H54 (cell line): ENCODE measurements at regions not wholly inside any gene's neighbourhood (a gene's known extent, or its start where the extent isn't known, plus 50 kb on each side); places are given as distances from the start of the nearest gene placed in this dataset.

Experiments used
- DNase-seq: peaks from one replicate; pipeline ENCODE4 v3.0.0; 2011; ENCODE audit warnings: low spot score, mixed read lengths; ENCODE audit not compliant: insufficient read length
- FAIRE-seq: peaks from 3 replicates; lab custom pipeline; 2011; peaks lifted over from hg19 to GRCh38; lab: Jason Lieb, UNC
- POLR2A ChIP-seq: IDR thresholded peaks from 2 replicates; pipeline ENCODE4 v1.6.1; 2011; ENCODE audit warnings: low read depth, mild to moderate bottlenecking, low read length

DNA sequence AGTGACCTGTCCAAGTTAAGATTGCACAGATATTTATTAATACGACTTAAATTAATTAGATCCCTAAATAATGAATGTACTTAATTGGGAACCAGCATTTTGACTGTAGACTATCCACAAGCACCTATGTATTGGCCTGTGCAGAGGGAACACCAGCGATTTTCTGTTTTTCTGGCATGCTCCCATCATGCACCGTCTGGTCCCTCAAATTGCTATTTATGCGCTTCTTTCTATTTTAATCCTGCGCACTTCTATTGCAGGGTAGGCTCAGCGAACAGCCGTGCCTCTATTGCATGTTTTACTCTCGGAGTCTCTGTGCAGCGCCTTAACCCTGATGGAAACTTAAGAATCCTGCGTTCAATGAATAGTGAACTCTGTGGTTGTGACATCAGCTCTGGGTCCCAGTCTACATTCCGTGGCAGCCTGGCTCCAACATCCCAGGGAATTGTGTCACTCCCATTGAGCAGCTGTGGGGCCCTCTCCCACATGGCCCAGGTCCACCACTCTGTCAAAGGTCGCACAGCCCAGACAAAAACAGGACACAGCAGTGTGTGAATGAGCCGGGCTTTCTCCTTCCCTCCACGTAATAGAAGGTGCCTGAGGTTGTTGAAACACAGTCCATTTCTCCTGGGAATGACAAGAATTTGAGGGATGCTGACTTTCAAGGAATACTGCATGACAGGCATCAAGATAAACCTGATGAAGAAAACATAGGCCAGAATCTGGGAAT, 239.7 kb upstream of the KLF6 start:
- TF ChIP-seq POLR2A = no peak
- no peak for DNase-seq
- no peak for FAIRE-seq

DNA sequence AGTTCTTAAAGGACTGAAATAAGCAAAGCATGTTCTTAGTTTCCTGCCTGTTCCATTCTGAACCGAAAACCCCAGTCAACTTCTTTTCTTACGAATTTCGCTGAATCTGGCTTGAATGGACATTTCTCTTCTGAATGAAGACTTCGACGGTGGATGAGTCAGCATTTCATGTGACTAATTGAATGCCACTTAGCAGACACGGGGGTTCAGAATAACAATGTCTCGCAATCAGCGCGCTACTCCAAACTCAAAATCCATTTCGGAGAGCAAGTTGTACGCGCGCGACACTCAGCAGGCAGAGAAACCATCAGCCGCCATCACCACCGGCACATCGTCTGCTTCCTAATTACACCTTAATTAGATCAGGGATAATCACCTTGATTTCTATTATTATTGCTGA, 239.0 kb upstream of the KLF6 start:
- FAIRE-seq = no peak
- no peak for TF ChIP-seq POLR2A
- no peak for DNase-seq

DNA sequence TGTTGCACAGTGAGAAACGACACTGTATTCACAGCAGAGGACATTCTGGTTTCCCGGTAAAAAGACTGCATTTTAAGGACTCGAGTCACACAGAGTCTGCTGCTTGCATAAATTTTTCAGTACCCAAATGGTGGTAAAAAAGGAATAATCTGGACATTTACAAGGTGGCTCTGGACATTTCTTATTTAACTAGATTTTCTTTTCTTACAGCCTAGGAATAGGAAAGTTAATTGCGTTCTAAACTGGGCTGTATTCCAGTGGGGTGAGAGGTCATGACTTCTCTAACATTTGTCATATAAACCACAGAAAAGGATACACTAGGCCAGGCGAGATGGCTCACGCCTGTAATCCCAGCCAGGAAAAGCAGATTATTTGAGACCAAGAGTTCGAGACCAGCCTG, 237.5 kb upstream of the KLF6 start:
- no peak for FAIRE-seq

DNA sequence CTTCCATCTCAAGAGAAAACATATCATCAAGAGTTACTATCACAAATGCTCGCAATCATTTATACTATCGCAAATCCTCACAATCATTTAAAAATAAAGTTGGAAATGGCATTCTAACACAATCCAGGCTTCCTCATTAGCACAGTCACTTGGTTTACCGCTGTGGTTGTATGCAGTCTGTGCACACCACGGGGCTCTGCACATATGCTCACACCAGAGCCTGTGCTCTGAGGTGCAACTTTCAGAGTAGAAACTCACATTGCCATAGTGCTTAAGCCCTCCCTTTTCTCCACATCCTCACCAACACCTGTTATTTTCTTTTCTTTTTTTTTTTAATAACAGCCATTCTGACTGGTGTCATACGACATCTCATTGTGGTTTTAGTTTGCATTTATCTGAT, 235.6 kb upstream of the KLF6 start:
- DNase-seq (no peak), FAIRE-seq (no peak)

More for the DNA sequence above, 237.5 kb upstream of the KLF6 start:
- no peak for TF ChIP-seq POLR2A
- DNase-seq = no peak

DNA sequence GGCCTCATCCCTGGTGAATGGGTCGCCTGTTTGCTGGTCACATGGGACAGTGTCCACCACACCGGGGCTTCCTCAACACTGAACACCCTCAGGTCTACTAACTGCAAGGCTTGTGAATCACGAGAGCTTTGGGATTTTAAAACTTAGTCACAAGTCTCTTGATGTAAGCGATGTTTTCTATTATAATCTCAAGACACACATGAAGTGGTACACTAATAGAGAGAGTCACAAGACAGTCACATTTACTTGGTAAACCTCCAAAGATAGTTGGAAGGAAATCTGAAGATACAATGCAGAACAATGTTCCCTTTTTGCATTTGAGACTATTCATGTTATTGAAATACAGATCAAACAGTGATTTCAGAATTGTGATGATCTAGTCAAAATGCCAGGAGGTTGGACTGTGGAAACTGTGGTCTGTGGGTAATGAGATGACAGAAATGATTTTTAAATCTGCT, 233.1 kb upstream of the KLF6 start:
- DNase-seq = no peak
- no peak for TF ChIP-seq POLR2A
- FAIRE-seq = no peak

More for the DNA sequence above, 235.6 kb upstream of the KLF6 start:
- no peak for TF ChIP-seq POLR2A

DNA sequence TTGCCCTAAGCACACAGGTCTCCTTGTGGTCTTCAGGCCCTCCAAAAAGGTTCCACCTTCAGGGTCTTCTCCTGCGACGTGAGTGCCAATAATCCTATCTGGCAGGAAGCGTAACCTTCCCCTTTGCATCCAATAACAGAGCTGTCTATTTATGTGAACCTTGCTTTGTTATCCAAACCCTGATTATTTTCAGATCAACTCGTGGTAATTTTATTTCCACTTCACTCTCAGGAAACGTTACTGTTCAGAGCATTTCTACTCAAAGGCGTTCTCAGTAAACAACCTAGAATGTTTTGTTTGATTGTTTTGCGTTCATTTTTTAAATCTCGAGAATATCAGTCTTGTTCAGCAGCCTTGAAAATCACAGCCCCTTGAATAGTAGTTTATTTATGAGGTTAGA, 232.3 kb upstream of the KLF6 start:
- TF ChIP-seq POLR2A = no peak
- FAIRE-seq (no peak), DNase-seq (no peak)

DNA sequence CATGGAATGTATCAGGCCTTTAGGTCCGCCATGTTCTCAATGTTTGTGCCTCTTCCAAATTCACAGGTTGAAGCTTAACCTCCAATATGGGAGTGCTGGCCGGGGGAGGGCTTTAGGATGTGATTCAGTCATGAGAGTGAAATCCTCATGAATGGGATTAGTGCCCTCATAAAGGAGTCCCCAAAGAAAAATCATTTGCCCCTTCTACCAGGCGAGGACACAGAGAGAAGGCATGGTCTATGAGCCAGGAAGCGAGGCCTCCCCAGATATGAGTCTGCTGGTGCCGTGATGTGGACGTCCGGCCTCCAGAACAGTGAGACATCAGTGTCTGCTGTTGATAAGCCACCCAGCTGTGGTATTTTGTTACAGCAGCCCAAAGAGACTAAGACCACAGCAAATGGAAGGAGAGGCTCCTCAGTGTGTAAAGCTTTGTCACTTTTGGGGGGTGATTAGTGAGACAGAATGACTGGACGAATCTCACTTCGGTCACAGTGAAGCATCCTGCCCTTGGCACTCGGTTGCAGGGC, 231.3 kb upstream of the KLF6 start:
- TF ChIP-seq POLR2A = no peak
- FAIRE-seq = no peak
- DNase-seq = no peak

DNA sequence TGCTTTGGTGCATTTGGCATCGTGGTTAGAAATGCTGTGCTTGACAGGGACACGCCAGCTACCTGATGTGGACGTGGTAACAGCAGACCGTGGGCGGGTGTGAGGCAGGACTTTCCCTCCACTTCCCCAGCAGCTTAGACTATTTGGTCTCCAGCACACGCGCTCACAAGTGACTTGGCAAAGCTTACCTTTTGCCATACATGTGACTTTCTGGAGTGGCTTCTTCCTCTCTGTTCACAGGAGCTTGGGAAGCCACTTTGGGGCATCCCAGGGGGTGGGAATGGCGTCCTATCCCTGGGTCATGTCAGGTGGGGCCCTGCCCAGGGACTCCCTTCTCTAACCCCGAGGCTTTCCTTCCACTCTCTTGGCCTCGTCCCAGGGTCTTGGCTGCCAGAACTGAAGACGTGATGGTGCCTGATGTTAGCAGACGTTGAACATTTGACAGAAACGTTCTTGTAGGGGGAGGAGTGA, 228.7 kb upstream of the KLF6 start:
- DNase-seq (no peak), FAIRE-seq (no peak)
- TF ChIP-seq POLR2A = no peak

DNA sequence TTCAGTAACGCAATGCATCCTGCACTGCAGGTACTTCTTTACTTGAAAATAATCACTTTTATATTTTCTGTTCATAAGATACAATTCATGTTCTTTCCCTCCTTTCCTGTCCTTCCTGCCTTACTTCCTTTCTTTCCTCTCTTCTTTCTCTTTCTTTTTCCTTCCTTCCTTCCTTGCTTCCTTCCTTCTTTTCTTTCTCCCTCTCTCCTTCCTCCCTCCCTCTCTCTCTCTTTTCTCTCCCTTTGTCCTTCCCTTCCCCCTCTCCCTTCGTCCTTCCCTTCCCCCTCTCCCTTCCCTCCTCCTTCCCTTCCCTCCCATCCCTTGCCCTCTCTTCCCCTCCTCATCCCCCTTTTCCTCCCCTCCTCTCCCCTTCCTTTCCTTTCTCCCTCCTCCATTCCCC, 227.8 kb upstream of the KLF6 start:
- no peak for FAIRE-seq
- no peak for DNase-seq

DNA sequence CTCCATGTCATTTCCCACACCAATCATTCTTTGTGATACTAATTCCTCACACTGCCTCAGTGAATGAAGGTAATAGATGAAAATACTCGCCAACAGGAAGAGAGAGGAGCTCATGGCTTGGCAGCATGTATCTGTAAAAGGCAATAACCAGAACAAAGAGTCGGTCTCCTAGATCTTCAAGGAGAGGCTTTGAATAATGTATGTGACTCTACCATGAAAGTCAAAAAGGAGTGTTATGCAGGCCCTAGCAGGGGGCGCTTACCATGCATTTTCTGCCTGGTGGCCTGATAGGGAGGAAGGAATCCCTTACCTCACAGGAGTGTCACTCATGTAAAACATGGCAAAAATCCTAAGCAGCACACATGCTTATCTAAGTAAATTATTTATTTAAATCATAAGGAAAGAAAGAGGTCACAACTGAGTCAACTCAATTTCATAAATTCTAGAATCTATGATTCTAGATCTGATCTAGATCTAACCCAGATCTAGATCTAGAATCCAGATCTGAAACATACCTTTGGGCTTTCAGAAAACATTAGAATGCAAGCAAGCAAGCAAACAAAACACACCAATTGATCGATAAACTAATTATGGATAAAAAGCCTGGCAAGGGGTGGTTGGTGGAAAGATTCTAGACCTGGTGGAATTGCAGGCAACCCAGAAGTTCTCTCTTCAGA, 226.3 kb upstream of the KLF6 start:
- FAIRE-seq = no peak
- DNase-seq = no peak
- TF ChIP-seq POLR2A = no peak

More for the DNA sequence above, 227.8 kb upstream of the KLF6 start:
- no peak for TF ChIP-seq POLR2A

DNA sequence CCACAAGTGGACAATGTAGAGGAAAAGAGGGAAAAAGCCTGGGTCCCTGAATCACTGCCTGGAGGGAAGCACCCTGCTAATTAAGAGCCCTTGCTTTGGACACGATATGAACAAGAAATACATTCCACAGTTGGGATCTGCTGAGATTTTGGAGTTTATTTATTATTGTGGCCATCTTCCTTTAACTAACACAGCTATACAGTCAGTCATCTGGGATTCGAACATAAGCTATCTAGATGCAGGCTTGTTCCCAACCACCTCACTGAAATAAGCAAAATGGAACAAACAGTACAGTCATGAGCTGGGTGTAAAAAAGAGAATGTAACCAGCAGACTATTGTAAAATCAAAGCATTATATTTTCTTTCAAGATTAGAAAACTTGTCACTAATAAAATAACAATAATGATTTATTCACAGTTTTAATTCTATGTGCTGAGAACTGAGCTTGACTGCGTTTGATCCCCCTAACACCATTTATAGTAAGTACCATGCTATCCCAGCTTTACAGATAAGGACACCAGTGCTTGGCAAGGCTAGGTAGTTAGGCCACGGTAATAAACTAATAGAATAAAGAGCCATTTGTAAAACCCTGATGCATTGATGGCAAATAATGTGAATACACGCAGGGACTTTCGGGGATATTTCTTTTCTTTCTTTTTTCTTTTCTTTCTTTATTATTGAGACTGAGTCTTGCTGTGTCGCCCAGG, 223.8 kb upstream of the KLF6 start:
- FAIRE-seq (no peak), DNase-seq (no peak)
- TF ChIP-seq POLR2A = no peak

DNA sequence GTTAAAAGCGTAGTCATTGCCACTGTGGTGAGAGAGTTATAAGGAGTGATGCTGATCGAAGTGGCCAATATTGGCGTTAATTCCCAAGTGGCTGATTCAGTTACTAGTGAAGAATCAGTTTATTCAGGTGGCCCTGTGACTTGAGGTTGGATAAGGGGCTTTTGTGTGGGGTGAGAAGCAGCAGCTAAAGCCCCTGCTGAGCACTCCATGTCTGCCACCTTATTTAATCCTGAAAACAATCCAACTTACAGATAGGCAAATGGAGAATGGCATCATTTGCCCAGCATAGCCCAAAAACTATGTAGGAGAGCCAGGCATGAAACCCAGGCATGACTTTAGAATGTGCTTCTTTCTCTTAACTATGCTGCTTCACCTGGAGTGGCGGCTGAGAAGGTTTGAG, 222.8 kb upstream of the KLF6 start:
- DNase-seq (no peak), FAIRE-seq (no peak)
- TF ChIP-seq POLR2A = no peak

DNA sequence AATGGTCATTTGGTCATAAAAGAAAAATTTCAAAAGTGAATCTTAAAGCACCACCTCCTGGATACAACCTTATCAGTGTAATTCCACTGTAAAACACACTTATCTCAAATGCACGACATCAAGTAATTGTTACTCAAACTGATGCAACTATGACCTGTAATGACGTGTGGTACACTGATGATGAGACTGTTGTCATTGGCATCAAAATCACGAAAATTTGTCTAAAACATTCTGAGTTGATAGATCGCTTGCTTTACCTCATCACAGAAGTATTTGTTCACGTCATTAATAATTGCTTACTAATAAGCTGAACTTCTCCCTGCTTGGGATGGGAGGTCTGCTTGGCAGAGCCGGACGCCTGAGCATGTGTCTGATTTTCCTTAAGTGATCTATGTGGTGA, 221.8 kb upstream of the KLF6 start:
- FAIRE-seq (no peak), DNase-seq (no peak)
- TF ChIP-seq POLR2A = no peak

DNA sequence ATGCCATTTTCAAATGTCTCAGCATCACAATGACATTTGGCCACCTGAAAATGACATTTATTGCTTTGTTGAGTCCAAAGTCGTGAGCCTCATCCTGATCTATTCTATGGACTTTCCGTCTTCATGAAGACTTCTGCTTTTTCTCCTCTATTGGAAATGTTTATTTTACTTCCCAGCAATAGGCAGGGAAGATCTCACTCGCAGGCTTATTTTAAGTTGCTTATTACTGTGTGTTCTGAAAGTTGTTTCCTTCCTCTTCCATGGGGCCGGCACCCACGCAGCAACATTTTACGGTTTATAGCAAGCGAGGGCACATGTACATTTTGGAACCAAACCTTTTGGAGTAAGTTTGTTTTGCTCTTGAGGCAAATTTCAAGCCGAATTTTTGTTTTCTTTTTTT, 221.0 kb upstream of the KLF6 start:
- FAIRE-seq (no peak), DNase-seq (no peak)
- no peak for TF ChIP-seq POLR2A

DNA sequence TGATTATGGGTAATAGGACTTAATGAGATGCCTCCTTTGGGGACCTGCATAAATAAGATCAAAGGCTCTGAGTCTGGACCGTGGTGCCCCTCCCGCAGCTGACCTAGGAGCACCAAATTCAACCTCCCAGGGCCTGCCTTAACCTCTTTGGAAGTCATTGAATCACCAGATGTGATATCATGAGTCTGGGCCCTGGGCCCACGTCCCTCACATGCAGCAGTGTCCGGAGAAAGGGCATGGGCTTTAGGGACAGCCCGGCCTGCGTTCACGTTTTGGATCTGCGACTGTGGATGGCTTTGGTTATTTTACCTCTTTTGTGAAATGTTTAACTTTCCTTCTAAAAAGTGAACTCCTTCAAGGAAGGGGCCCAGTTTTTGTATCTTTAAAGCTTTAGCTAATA, 220.0 kb upstream of the KLF6 start:
- FAIRE-seq = no peak
- TF ChIP-seq POLR2A = no peak
- no peak for DNase-seq
